Neuronal stem cell (in vitro differentiated cells): ENCODE measurements at regions not wholly inside any gene's neighbourhood (a gene's known extent, or its start where the extent isn't known, plus 50 kb on each side); places are given as distances from the start of the nearest gene placed in this dataset.
"Not testable (repeated sequence)": the region's sequence is repeated elsewhere in the genome, so short reads cannot be mapped to it uniquely, and the experiment has no call there.

ENCODE experiments used
- DNase-seq: peaks from one replicate; pipeline ENCODE4 v3.0.0-alpha.2; 2013; ENCODE audit warnings: low spot score
- H2AFZ ChIP-seq: one replicate; pipeline ENCODE4 v1.6.1; 2013; ENCODE audit warnings: mild to moderate bottlenecking, low read length, inconsistent platforms
- H2AK5ac ChIP-seq: 2 replicates; pipeline ENCODE4 v1.6.1; 2013; ENCODE audit warnings: low read depth, mild to moderate bottlenecking, inconsistent platforms, low read length, moderate library complexity, mixed read lengths
- H2BK120ac ChIP-seq: 2 replicates; pipeline ENCODE4 v1.6.1; 2013; ENCODE audit warnings: low read depth, mild to moderate bottlenecking, inconsistent platforms, low read length, moderate library complexity, mixed read lengths
- H2BK12ac ChIP-seq: one replicate; pipeline ENCODE4 v1.6.1; 2013; ENCODE audit warnings: low read length, inconsistent platforms
- H2BK15ac ChIP-seq: 2 replicates; pipeline ENCODE4 v1.6.1; 2013; ENCODE audit warnings: mild to moderate bottlenecking, low read length, inconsistent platforms, mixed read lengths
- H2BK5ac ChIP-seq: one replicate; pipeline ENCODE4 v1.6.1; 2013; ENCODE audit warnings: inconsistent platforms, mild to moderate bottlenecking, low read length, moderate library complexity
- H3K14ac ChIP-seq: one replicate; pipeline ENCODE4 v1.6.1; 2013; ENCODE audit warnings: low read length, inconsistent platforms
- H3K18ac ChIP-seq: 2 replicates; pipeline ENCODE4 v1.6.1; 2013; ENCODE audit warnings: low read length, inconsistent platforms
- H3K23ac ChIP-seq: 2 replicates; pipeline ENCODE4 v1.6.1; 2013; ENCODE audit warnings: low read depth, mild to moderate bottlenecking, mixed read lengths, low read length, inconsistent platforms; ENCODE audit not compliant: poor library complexity
- H3K27ac ChIP-seq: replicated peaks from 3 replicates; pipeline ENCODE4 v1.5.1; 2013; ENCODE audit warnings: low read length, inconsistent platforms
- H3K27me3 ChIP-seq, 3 experiments: 2 replicates each; pipeline ENCODE4 v1.6.1; 2013; ENCODE audit warnings: low read length in 3 of 3, mild to moderate bottlenecking in 2 of 3, inconsistent platforms in 1 of 3, low read depth in 1 of 3, mixed read lengths in 1 of 3, moderate library complexity in 1 of 3; ENCODE audit not compliant: control insufficient read depth in 3 of 3, insufficient read depth in 3 of 3
- H3K36me3 ChIP-seq, 2 donors: replicated peaks in 1 of 2; 2 replicates each; pipeline ENCODE4 v1.6.1; 2013; ENCODE audit warnings: low read length in 2 of 2; ENCODE audit not compliant: control insufficient read depth in 2 of 2, insufficient read depth in 2 of 2
- H3K4ac ChIP-seq: 2 replicates; pipeline ENCODE4 v1.6.1; 2013; ENCODE audit warnings: inconsistent platforms, mild to moderate bottlenecking, low read length, moderate library complexity
- H3K4me1 ChIP-seq, 2 donors: 1 replicate in 1 of 2; 2 replicates in 1 of 2; pipeline ENCODE4 v1.6.1; 2013; ENCODE audit warnings: low read length in 2 of 2, low read depth in 1 of 2; ENCODE audit not compliant: control insufficient read depth in 2 of 2, insufficient read depth in 1 of 2
- H3K4me2 ChIP-seq: one replicate; pipeline ENCODE4 v1.6.1; 2013; ENCODE audit warnings: mild to moderate bottlenecking, low read length, inconsistent platforms; ENCODE audit not compliant: insufficient read depth, poor library complexity, severe bottlenecking
- H3K4me3 ChIP-seq, 2 donors: 2 replicates each; pipeline ENCODE4 v1.5.1; 2013; ENCODE audit warnings: low read length in 2 of 2, mild to moderate bottlenecking in 2 of 2, inconsistent platforms in 1 of 2, moderate library complexity in 1 of 2
- H3K79me1 ChIP-seq: one replicate; pipeline ENCODE4 v1.6.1; 2013; ENCODE audit warnings: low read depth, mild to moderate bottlenecking, inconsistent platforms, low read length, moderate library complexity
- H3K9ac ChIP-seq: one replicate; pipeline ENCODE4 v1.6.1; 2013; ENCODE audit warnings: mild to moderate bottlenecking, low read depth, low read length, inconsistent platforms; ENCODE audit not compliant: poor library complexity
- H3K9me3 ChIP-seq, 2 donors: replicated peaks in 1 of 2; 2 replicates each; pipeline versions ENCODE3 to v1.6.1; 2013; ENCODE audit warnings: low read length in 2 of 2, mild to moderate bottlenecking in 2 of 2, inconsistent platforms in 1 of 2, low read depth in 1 of 2, mixed read lengths in 1 of 2, moderate library complexity in 1 of 2; ENCODE audit not compliant: control insufficient read depth in 2 of 2, insufficient read depth in 1 of 2
- H4K8ac ChIP-seq: one replicate; pipeline ENCODE4 v1.6.1; 2013; ENCODE audit warnings: low read depth, mild to moderate bottlenecking, inconsistent platforms, low read length, moderate library complexity
- H4K91ac ChIP-seq: one replicate; pipeline ENCODE4 v1.6.1; 2013; ENCODE audit warnings: low read length, low read depth, mild to moderate bottlenecking, inconsistent platforms; ENCODE audit not compliant: poor library complexity
- WGBS, 2 donors: extraction: QIAGEN DNeasy Blood & Tissue Kit; methylation state at CpG; one replicate each; pipeline ENCODE4 v1.1.7; 2013; ENCODE audit warnings: missing lambda C conversion rate in 2 of 2, mixed read lengths in 1 of 2; ENCODE audit not compliant: insufficient read length in 2 of 2, insufficient replicate concordance in 1 of 2; ENCODE audit errors: extremely low coverage in 2 of 2; 5-methylcytosine and 5-hydroxymethylcytosine counted together

- not testable (repeated sequence) for DNase-seq, H3K4me1 ChIP-seq, H3K18ac ChIP-seq, H2BK12ac ChIP-seq, H3K4ac ChIP-seq, H3K4me2 ChIP-seq, H4K8ac ChIP-seq, H2BK15ac ChIP-seq, H3K9me3 ChIP-seq, H3K23ac ChIP-seq, H3K4me3 ChIP-seq, H3K36me3 ChIP-seq, H2BK5ac ChIP-seq, H2BK120ac ChIP-seq, H4K91ac ChIP-seq, H3K9ac ChIP-seq, H3K27me3 ChIP-seq, H3K79me1 ChIP-seq, H2AFZ ChIP-seq, H2AK5ac ChIP-seq, H3K27ac ChIP-seq, H3K14ac ChIP-seq
- no CpG with 5 or more reads among the region's 3 CpGs for WGBS, 2 donors
Measured at GRCh38 chr1:121041497-121041896, 142.6 kb downstream of the FAM72B start.

GRCh38 chr1:121042882-121043281 lies 141.3 kb downstream of the FAM72B start:
- H3K27ac ChIP-seq, H3K4me3 ChIP-seq, H4K8ac ChIP-seq, H3K79me1 ChIP-seq, H3K23ac ChIP-seq, H3K4me2 ChIP-seq, H3K4me1 ChIP-seq, H3K4ac ChIP-seq, H3K9me3 ChIP-seq, H4K91ac ChIP-seq, H3K9ac ChIP-seq, H3K14ac ChIP-seq, H3K36me3 ChIP-seq, H2BK15ac ChIP-seq, H2BK12ac ChIP-seq, DNase-seq, H3K18ac ChIP-seq, H2BK120ac ChIP-seq, H3K27me3 ChIP-seq, H2BK5ac ChIP-seq, H2AK5ac ChIP-seq, H2AFZ ChIP-seq: not testable (repeated sequence)
- WGBS, 2 donors = no CpG with 5 or more reads among the region's 2 CpGs

- H3K23ac ChIP-seq, DNase-seq, H2AK5ac ChIP-seq, H3K4ac ChIP-seq, H3K18ac ChIP-seq, H3K14ac ChIP-seq, H3K36me3 ChIP-seq, H3K79me1 ChIP-seq, H3K9me3 ChIP-seq, H2BK12ac ChIP-seq, H4K91ac ChIP-seq, H2BK5ac ChIP-seq, H4K8ac ChIP-seq, H2BK15ac ChIP-seq, H2BK120ac ChIP-seq, H3K4me2 ChIP-seq, H3K27ac ChIP-seq, H3K4me3 ChIP-seq, H2AFZ ChIP-seq, H3K9ac ChIP-seq, H3K4me1 ChIP-seq: not testable (repeated sequence)
- peaks cover 0 to 12% (median 11%) of the 10 kb centered on the region in 3 experiments for H3K27me3 ChIP-seq
- no CpG with 5 or more reads among the region's 21 CpGs for WGBS, 2 donors
Measured at GRCh38 chr1:121048293-121048752, 135.8 kb downstream of the FAM72B start.

GRCh38 chr1:121048769-121049443 lies 135.2 kb downstream of the FAM72B start:
- not testable (repeated sequence) for H3K9me3 ChIP-seq, H3K18ac ChIP-seq, H3K79me1 ChIP-seq, H3K23ac ChIP-seq, H2AK5ac ChIP-seq, H4K91ac ChIP-seq, H3K4me3 ChIP-seq, H2AFZ ChIP-seq, H4K8ac ChIP-seq, H2BK120ac ChIP-seq, H3K4ac ChIP-seq, H3K9ac ChIP-seq, H3K27ac ChIP-seq, H2BK5ac ChIP-seq, H3K4me2 ChIP-seq, DNase-seq, H2BK15ac ChIP-seq, H3K4me1 ChIP-seq, H2BK12ac ChIP-seq, H3K36me3 ChIP-seq, H3K14ac ChIP-seq
- WGBS, 2 donors = no CpG with 5 or more reads among the region's 13 CpGs
- peaks cover 0 to 12% (median 11%) of the 10 kb centered on the region in 3 experiments for H3K27me3 ChIP-seq
